Cardiac muscle cell (in vitro differentiated cells and primary cell): ENCODE measurements at regions not wholly inside any gene's neighbourhood (a gene's known extent, or its start where the extent isn't known, plus 50 kb on each side); places are given as distances from the start of the nearest gene placed in this dataset.
A peak's percentile ranks its signal among the peaks of the same experiment; 100 is the strongest.

Experiments
- DNase-seq, 2 donors: peaks; one replicate each; pipeline versions ENCODE4 v3.0.0 to v3.0.0-alpha.2; 2010 to 2017; ENCODE audit warnings: low read depth in 1 of 2, low spot score in 1 of 2
- H3K27ac ChIP-seq: fragments of 200-600 bp; sonication (generic); 2 replicates; pipeline ENCODE4 v1.5.1; 2016
- H3K27me3 ChIP-seq: fragments of 200-600 bp; sonication (generic); 2 replicates; pipeline ENCODE4 v1.6.0; 2016; ENCODE audit warnings: control low read depth
- H3K36me3 ChIP-seq: fragments of 200-600 bp; sonication (generic); 2 replicates; pipeline ENCODE4 v1.5.1; 2016; ENCODE audit warnings: control low read depth
- H3K4me1 ChIP-seq: fragments of 200-600 bp; sonication (generic); 2 replicates; pipeline ENCODE4 v1.8.1; 2017; ENCODE audit warnings: low read depth, mild to moderate bottlenecking, mixed run types
- H3K4me3 ChIP-seq: fragments of 200-600 bp; sonication (generic); 2 replicates; pipeline ENCODE4 v1.5.1; 2016; ENCODE audit warnings: mild to moderate bottlenecking
- H3K9me3 ChIP-seq: fragments of 200-600 bp; sonication (generic); 2 replicates; pipeline ENCODE4 v1.5.1; 2017; ENCODE audit warnings: low read depth, mild to moderate bottlenecking, control low read depth
- TF ChIP-seq, protein P1 (sequence below): IDR thresholded peaks from 2 replicates; pipeline ENCODE4 v1.5.1; 2012; ENCODE audit warnings: low read depth, mild to moderate bottlenecking, low read length

GRCh38 chr11:29373725-29374124 lies 643.1 kb downstream of the KCNA4 start:
- Histone ChIP-seq H3K27ac (no peak overlapping the region), H3K36me3 (no peaks in the 10 kb centered on the region), H3K27me3 (no peaks in the 10 kb centered on the region), H3K9me3 (no peaks in the 10 kb centered on the region), H3K4me1 (no peaks in the 10 kb centered on the region), H3K4me3 (no peak overlapping the region)
- TF ChIP-seq, protein P1, sequence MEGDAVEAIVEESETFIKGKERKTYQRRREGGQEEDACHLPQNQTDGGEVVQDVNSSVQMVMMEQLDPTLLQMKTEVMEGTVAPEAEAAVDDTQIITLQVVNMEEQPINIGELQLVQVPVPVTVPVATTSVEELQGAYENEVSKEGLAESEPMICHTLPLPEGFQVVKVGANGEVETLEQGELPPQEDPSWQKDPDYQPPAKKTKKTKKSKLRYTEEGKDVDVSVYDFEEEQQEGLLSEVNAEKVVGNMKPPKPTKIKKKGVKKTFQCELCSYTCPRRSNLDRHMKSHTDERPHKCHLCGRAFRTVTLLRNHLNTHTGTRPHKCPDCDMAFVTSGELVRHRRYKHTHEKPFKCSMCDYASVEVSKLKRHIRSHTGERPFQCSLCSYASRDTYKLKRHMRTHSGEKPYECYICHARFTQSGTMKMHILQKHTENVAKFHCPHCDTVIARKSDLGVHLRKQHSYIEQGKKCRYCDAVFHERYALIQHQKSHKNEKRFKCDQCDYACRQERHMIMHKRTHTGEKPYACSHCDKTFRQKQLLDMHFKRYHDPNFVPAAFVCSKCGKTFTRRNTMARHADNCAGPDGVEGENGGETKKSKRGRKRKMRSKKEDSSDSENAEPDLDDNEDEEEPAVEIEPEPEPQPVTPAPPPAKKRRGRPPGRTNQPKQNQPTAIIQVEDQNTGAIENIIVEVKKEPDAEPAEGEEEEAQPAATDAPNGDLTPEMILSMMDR: no peak
- no peak for DNase-seq

DNA sequence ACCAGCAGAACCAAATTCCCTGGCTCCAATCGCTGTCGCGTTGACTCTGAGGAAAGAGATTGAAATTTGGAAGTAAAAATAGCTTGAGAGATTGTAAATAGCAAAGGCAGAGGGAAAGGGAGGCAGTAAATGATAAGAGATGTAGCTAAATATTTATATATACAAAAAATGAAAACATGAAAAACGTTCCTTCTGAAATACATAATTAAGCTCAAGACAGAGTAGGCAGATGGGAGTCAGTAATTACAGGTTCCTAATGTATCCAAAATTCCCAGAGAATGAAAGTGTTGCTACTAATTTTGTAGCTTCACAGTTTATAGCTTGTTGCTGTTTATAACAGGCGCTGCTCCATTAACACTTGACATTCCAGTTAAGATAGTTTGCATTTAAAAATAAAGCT lies 648.7 kb downstream of the KCNA4 start:
- Histone ChIP-seq H3K9me3 (no peaks in the 10 kb centered on the region), H3K4me3 (no peak overlapping the region), H3K27me3 (peaks cover 23% of the 10 kb centered on the region), H3K36me3 (no peaks in the 10 kb centered on the region), H3K27ac (no peak overlapping the region), H3K4me1 (no peaks in the 10 kb centered on the region)
- TF ChIP-seq, protein P1: no peak
- DNase-seq: no peak

DNA sequence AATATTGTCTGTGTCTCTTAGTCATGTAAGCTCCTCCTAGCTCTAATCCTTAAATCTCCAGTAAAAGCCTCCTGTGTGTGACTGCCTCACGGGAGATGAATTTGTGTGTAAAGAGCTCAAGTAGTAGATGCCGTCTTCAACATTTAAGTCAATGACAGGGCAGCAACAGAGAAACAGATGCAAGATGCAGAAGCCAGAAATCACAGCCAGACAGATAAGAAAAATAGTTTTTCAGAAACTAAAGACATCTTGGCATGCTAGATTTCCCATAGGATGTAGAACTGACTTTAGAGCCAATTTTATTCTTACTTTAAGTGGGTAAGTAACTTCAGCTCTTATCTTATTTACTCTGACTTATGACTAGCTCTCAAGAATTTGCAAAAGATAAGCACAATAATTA lies 652.8 kb downstream of the KCNA4 start:
- peaks cover 25% of the 10 kb centered on the region for H3K27me3 ChIP-seq
- peak in 1 of 2 donors; percentile 29 for DNase-seq
- H3K36me3 ChIP-seq: no peaks in the 10 kb centered on the region
- H3K4me1 ChIP-seq: no peaks in the 10 kb centered on the region
- H3K4me3 ChIP-seq: no peak overlapping the region
- TF ChIP-seq, protein P1: no peak
- no peaks in the 10 kb centered on the region for H3K9me3 ChIP-seq
- no peak overlapping the region for H3K27ac ChIP-seq

DNA sequence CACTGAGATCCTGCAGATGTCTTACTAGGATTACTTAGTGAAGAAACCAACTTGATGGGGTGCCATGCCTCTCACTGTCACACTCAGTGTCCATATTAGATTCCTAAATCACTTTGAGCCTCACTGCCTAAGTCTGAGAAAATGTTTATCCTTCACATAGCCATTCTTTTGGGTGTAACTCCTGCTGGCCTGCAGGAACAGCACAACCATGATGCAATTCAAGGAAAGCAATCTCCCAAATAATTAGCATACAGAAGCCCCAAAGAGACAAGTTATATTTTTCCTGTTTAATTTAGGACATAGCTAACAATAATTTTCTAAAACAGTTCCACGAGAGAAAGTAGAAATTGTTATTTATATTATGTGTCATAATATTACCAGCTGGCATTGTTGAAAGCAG lies 655.5 kb downstream of the KCNA4 start:
- H3K4me1 ChIP-seq: no peaks in the 10 kb centered on the region

GRCh38 chr11:29353833-29354232 lies 663.0 kb downstream of the KCNA4 start:
- Histone ChIP-seq H3K27me3 (no peaks in the 10 kb centered on the region), H3K36me3 (no peaks in the 10 kb centered on the region), H3K9me3 (no peaks in the 10 kb centered on the region), H3K4me3 (no peak overlapping the region), H3K4me1 (no peaks in the 10 kb centered on the region), H3K27ac (no peak overlapping the region)
- DNase-seq: no peak
- TF ChIP-seq, protein P1: no peak

More for the DNA sequence above, 655.5 kb downstream of the KCNA4 start:
- Histone ChIP-seq H3K27me3 (peaks cover 21% of the 10 kb centered on the region), H3K27ac (no peak overlapping the region), H3K4me3 (no peak overlapping the region), H3K9me3 (no peaks in the 10 kb centered on the region), H3K36me3 (no peaks in the 10 kb centered on the region)
- peak in 1 of 2 donors; percentile 6 for DNase-seq
- TF ChIP-seq, protein P1: no peak

GRCh38 chr11:29352273-29352795 lies 664.5 kb downstream of the KCNA4 start:
- H3K4me1 ChIP-seq: no peaks in the 10 kb centered on the region
- H3K36me3 ChIP-seq: no peaks in the 10 kb centered on the region
- H3K27me3 ChIP-seq: no peaks in the 10 kb centered on the region
- H3K4me3 ChIP-seq: no peak overlapping the region
- H3K27ac ChIP-seq: no peak overlapping the region
- DNase-seq: no peak
- TF ChIP-seq, protein P1: no peak
- H3K9me3 ChIP-seq: no peaks in the 10 kb centered on the region
